IPS-15b (cell line): ENCODE measurements at regions not wholly inside any gene's neighbourhood (a gene's known extent, or its start where the extent isn't known, plus 50 kb on each side); places are given as distances from the start of the nearest gene placed in this dataset.

Experiments used
- H3K27me3 ChIP-seq: one replicate; pipeline ENCODE4 v1.6.1; 2013; ENCODE audit warnings: low read length; ENCODE audit not compliant: control insufficient read depth, insufficient read depth
- H3K36me3 ChIP-seq: one replicate; pipeline ENCODE4 v1.6.1; 2013; ENCODE audit warnings: low read length; ENCODE audit not compliant: control insufficient read depth, insufficient read depth
- H3K4me1 ChIP-seq: one replicate; pipeline ENCODE4 v1.6.1; 2013; ENCODE audit warnings: mild to moderate bottlenecking, low read length; ENCODE audit not compliant: control insufficient read depth, insufficient read depth
- H3K4me3 ChIP-seq: one replicate; pipeline ENCODE4 v1.5.1; 2013; ENCODE audit warnings: low read depth, low read length
- H3K9ac ChIP-seq: one replicate; pipeline ENCODE4 v1.6.1; 2013; ENCODE audit warnings: low read depth, mild to moderate bottlenecking, low read length
- H3K9me3 ChIP-seq: one replicate; pipeline ENCODE4 v1.6.1; 2013; ENCODE audit warnings: mild to moderate bottlenecking, low read length; ENCODE audit not compliant: control insufficient read depth, insufficient read depth

- Histone ChIP-seq H3K27me3 (no peaks in the 10 kb centered on the region), H3K9me3 (no peaks in the 10 kb centered on the region), H3K4me3 (no peak overlapping the region), H3K4me1 (no peaks in the 10 kb centered on the region), H3K9ac (no peak overlapping the region), H3K36me3 (no peaks in the 10 kb centered on the region)
These were observed 125.8 kb downstream of the NUP35 start for GRCh38 chr2:183250061-183250460.

- no peak overlapping the region for H3K9ac ChIP-seq
- H3K4me1 ChIP-seq = no peaks in the 10 kb centered on the region
- no peaks in the 10 kb centered on the region for H3K27me3 ChIP-seq
These were observed 126.2 kb downstream of the NUP35 start for GRCh38 chr2:183250472-183250871.

GRCh38 chr2:183253441-183254130 lies 129.3 kb downstream of the NUP35 start:
- H3K9me3 ChIP-seq = no peaks in the 10 kb centered on the region
- H3K27me3 ChIP-seq = no peaks in the 10 kb centered on the region
- H3K9ac ChIP-seq = no peak overlapping the region
- peaks cover 2% of the 10 kb centered on the region for H3K4me1 ChIP-seq
- no peaks in the 10 kb centered on the region for H3K36me3 ChIP-seq
- no peak overlapping the region for H3K4me3 ChIP-seq

More at GRCh38 chr2:183250472-183250871, 126.2 kb downstream of the NUP35 start:
- H3K4me3 ChIP-seq = no peak overlapping the region
- no peaks in the 10 kb centered on the region for H3K36me3 ChIP-seq
- no peaks in the 10 kb centered on the region for H3K9me3 ChIP-seq

- Histone ChIP-seq H3K36me3 (no peaks in the 10 kb centered on the region), H3K9ac (no peak overlapping the region), H3K27me3 (no peaks in the 10 kb centered on the region), H3K4me1 (peaks cover 2% of the 10 kb centered on the region), H3K4me3 (no peak overlapping the region), H3K9me3 (no peaks in the 10 kb centered on the region)
These were observed 131.2 kb downstream of the NUP35 start for GRCh38 chr2:183255411-183255810.

GRCh38 chr2:183259921-183260320 lies 135.7 kb downstream of the NUP35 start:
- H3K9me3 ChIP-seq = no peaks in the 10 kb centered on the region
- no peaks in the 10 kb centered on the region for H3K27me3 ChIP-seq
- peaks cover 2% of the 10 kb centered on the region for H3K4me1 ChIP-seq
- peaks cover 2% of the 10 kb centered on the region for H3K36me3 ChIP-seq
- H3K4me3 ChIP-seq = no peak overlapping the region
- H3K9ac ChIP-seq = no peak overlapping the region

GRCh38 chr2:183260527-183260926 lies 136.3 kb downstream of the NUP35 start:
- H3K4me1 ChIP-seq = peaks cover 2% of the 10 kb centered on the region
- no peak overlapping the region for H3K9ac ChIP-seq
- H3K27me3 ChIP-seq = no peaks in the 10 kb centered on the region
- peaks cover 2% of the 10 kb centered on the region for H3K36me3 ChIP-seq
- H3K9me3 ChIP-seq = no peaks in the 10 kb centered on the region
- H3K4me3 ChIP-seq = no peak overlapping the region

- no peak overlapping the region for H3K4me3 ChIP-seq
- no peaks in the 10 kb centered on the region for H3K4me1 ChIP-seq
- no peaks in the 10 kb centered on the region for H3K27me3 ChIP-seq
- H3K9me3 ChIP-seq = no peaks in the 10 kb centered on the region
- H3K36me3 ChIP-seq = peaks cover 2% of the 10 kb centered on the region
- no peak overlapping the region for H3K9ac ChIP-seq
These were observed 140.8 kb downstream of the NUP35 start for GRCh38 chr2:183264890-183265535.

GRCh38 chr2:183267148-183267827 lies 143.0 kb downstream of the NUP35 start:
- H3K27me3 ChIP-seq = no peaks in the 10 kb centered on the region
- no peak overlapping the region for H3K9ac ChIP-seq
- H3K4me1 ChIP-seq = no peaks in the 10 kb centered on the region
- no peak overlapping the region for H3K4me3 ChIP-seq
- H3K9me3 ChIP-seq = no peaks in the 10 kb centered on the region
- H3K36me3 ChIP-seq = no peaks in the 10 kb centered on the region

GRCh38 chr2:183269956-183270355 lies 145.7 kb downstream of the NUP35 start:
- Histone ChIP-seq H3K36me3 (no peaks in the 10 kb centered on the region), H3K9ac (no peak overlapping the region), H3K4me1 (no peaks in the 10 kb centered on the region), H3K27me3 (no peaks in the 10 kb centered on the region), H3K4me3 (no peak overlapping the region), H3K9me3 (no peaks in the 10 kb centered on the region)

- Histone ChIP-seq H3K4me3 (no peak overlapping the region), H3K27me3 (peaks cover 3% of the 10 kb centered on the region), H3K36me3 (no peaks in the 10 kb centered on the region), H3K9me3 (no peaks in the 10 kb centered on the region), H3K4me1 (no peaks in the 10 kb centered on the region), H3K9ac (no peak overlapping the region)
These were observed 159.0 kb downstream of the NUP35 start for GRCh38 chr2:183283209-183283608.

GRCh38 chr2:183284606-183285005 lies 160.4 kb downstream of the NUP35 start:
- Histone ChIP-seq H3K9me3 (no peaks in the 10 kb centered on the region), H3K4me3 (no peak overlapping the region), H3K4me1 (no peaks in the 10 kb centered on the region), H3K27me3 (peaks cover 3% of the 10 kb centered on the region), H3K9ac (no peak overlapping the region), H3K36me3 (no peaks in the 10 kb centered on the region)

GRCh38 chr2:183291436-183291835 lies 167.2 kb downstream of the NUP35 start:
- H3K9ac ChIP-seq = no peak overlapping the region
- H3K4me3 ChIP-seq = no peak overlapping the region
- no peaks in the 10 kb centered on the region for H3K9me3 ChIP-seq
- peaks cover 6% of the 10 kb centered on the region for H3K27me3 ChIP-seq
- no peaks in the 10 kb centered on the region for H3K36me3 ChIP-seq
- H3K4me1 ChIP-seq = no peaks in the 10 kb centered on the region
